Spleen (tissue), 11 donors: ENCODE measurements at regions not wholly inside any gene's neighbourhood (a gene's known extent, or its start where the extent isn't known, plus 50 kb on each side); places are given as distances from the start of the nearest gene placed in this dataset.
A peak's percentile ranks its signal among the peaks of the same experiment; 100 is the strongest.

Source experiments
- DNase-seq: peaks from one replicate; pipeline ENCODE4 v3.0.0-alpha.2; 2020
- H3K27ac ChIP-seq, 8 donors: fragments of 200-600 bp; sonication (generic) in 7 of 8; 1 replicate in 4 of 8; 2 replicates in 4 of 8; pipeline versions ENCODE4 v1.5.0 to v1.8.0; 2016 to 2021; ENCODE audit warnings: inconsistent platforms in 4 of 8, mild to moderate bottlenecking in 4 of 8, moderate library complexity in 1 of 8
- H3K27me3 ChIP-seq, 7 donors: fragments of 200-600 bp; sonication (generic) in 6 of 7; replicated peaks in 1 of 7; 1 replicate in 4 of 7; 2 replicates in 3 of 7; pipeline versions ENCODE4 v1.5.0 to v1.8.0; 2016 to 2021; ENCODE audit warnings: inconsistent platforms in 3 of 7, mild to moderate bottlenecking in 1 of 7
- H3K36me3 ChIP-seq, 6 donors: fragments of 200-600 bp; sonication (generic) in 5 of 6; 1 replicate in 4 of 6; 2 replicates in 2 of 6; pipeline versions ENCODE4 v1.5.0 to v1.8.0; 2016 to 2021; ENCODE audit warnings: inconsistent platforms in 2 of 6
- H3K4me1 ChIP-seq, 6 donors: fragments of 200-600 bp; sonication (generic) in 5 of 6; 1 replicate in 3 of 6; 2 replicates in 3 of 6; pipeline versions ENCODE4 v1.5.0 to v1.8.0; 2016 to 2021; ENCODE audit warnings: inconsistent platforms in 3 of 6
- H3K4me3 ChIP-seq, 8 donors: fragments of 200-600 bp; sonication (generic) in 7 of 8; 1 replicate in 4 of 8; 2 replicates in 4 of 8; pipeline versions ENCODE4 v1.5.0 to v1.8.0; 2016 to 2021; ENCODE audit warnings: inconsistent platforms in 4 of 8, mild to moderate bottlenecking in 4 of 8, moderate library complexity in 2 of 8
- H3K9me3 ChIP-seq, 8 donors: fragments of 200-600 bp; sonication (generic) in 7 of 8; 1 replicate in 4 of 8; 2 replicates in 4 of 8; pipeline versions ENCODE4 v1.5.0 to v1.8.0; 2016 to 2021; ENCODE audit warnings: inconsistent platforms in 4 of 8
- POLR2A ChIP-seq, 3 donors: fragments of 450-650 bp; IDR thresholded peaks; one replicate each; pipeline ENCODE4 v1.5.1; 2017; ENCODE audit warnings: antibody characterized with exemption in 3 of 3, mild to moderate bottlenecking in 1 of 3
- POLR2AphosphoS5 ChIP-seq, 3 donors: sonication (generic); formaldehyde crosslinking; IDR thresholded peaks; one replicate each; pipeline ENCODE4 v1.5.1; 2017; ENCODE audit warnings: antibody characterized with exemption in 3 of 3
- WGBS, 5 donors: extraction: QIAGEN DNeasy Blood & Tissue Kit in 3 of 5; methylation state at CpG; one replicate each; pipeline versions ENCODE4 v1.1.5 to v1.1.7; 2013 to 2018; 5-methylcytosine and 5-hydroxymethylcytosine counted together
- intact Hi-C: fragments of 100-400 bp; cut with DNase I; formaldehyde crosslinking; loops from one replicate; pipeline ENCODE4 v1.15.0; 2023; ENCODE audit warnings: low total_unique reads
- TF ChIP-seq, protein P1 (sequence below), 11 experiments: fragments of 200-600 bp in 7 of 11; fragments of 450-650 bp in 4 of 11; sonication (generic) in 4 of 11; IDR thresholded peaks in 8 of 11; conservative IDR thresholded peaks in 3 of 11; 1 replicate in 7 of 11; 2 replicates in 4 of 11; pipeline versions ENCODE4 v1.4.0 to v1.8.0; 2016 to 2021; ENCODE audit warnings: antibody characterized with exemption in 11 of 11, inconsistent platforms in 4 of 11, mild to moderate bottlenecking in 1 of 11
- donor health status: healthy with polysubstance abuse.
- donor health status: DM: no; HTN: no; CAD: no; lungs with moderate emphysema.
- donor health status: DM: no; HTN: no; CAD: no.
- donor health status: Bipolar disorder and iron deficiency.
- donor health status: healthy.
- donor health status: DM: no; HTN: no; CAD: no.
- donor health status: DM: yes; HTN: yes; CAD: no.

DNA sequence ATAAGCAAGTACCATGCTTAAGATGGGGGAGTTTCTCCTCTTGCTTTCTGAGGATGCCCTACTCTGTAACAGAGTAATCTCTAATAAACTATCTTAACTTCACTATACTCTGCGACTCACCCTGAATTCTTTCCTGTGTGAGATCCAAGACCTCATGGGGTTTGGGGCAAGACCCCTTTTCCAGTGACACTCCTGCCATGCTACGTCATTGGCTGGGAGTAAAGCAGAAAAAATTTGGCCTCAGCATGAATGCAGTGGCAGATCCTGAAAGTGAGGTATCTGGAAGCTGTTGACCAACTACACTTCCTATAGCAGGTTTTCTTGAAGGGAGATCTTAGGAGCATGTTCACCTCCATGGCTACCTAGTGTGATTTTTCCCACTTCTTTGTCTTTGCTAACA is 109.1 kb upstream of the MED14 start:
- TF ChIP-seq POLR2A (IDR thresholded peaks at IDR 0.05) (no peak), POLR2AphosphoS5 (IDR thresholded peaks at IDR 0.05) (no peak)
- TF ChIP-seq, protein P1, sequence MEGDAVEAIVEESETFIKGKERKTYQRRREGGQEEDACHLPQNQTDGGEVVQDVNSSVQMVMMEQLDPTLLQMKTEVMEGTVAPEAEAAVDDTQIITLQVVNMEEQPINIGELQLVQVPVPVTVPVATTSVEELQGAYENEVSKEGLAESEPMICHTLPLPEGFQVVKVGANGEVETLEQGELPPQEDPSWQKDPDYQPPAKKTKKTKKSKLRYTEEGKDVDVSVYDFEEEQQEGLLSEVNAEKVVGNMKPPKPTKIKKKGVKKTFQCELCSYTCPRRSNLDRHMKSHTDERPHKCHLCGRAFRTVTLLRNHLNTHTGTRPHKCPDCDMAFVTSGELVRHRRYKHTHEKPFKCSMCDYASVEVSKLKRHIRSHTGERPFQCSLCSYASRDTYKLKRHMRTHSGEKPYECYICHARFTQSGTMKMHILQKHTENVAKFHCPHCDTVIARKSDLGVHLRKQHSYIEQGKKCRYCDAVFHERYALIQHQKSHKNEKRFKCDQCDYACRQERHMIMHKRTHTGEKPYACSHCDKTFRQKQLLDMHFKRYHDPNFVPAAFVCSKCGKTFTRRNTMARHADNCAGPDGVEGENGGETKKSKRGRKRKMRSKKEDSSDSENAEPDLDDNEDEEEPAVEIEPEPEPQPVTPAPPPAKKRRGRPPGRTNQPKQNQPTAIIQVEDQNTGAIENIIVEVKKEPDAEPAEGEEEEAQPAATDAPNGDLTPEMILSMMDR (IDR thresholded peaks at IDR 0.05 in 8 of 11, conservative IDR thresholded peaks at IDR 0.05 in 3 of 11): no peak
- no peak overlapping the region for H3K4me3 ChIP-seq
- intact Hi-C loops: no loop called here
- peaks cover 4 to 45% (median 27%) of the 10 kb centered on the region in 8 donors for H3K9me3 ChIP-seq
- no peaks in the 10 kb centered on the region for H3K36me3 ChIP-seq
- DNase-seq: no peak
- 69 to 89% (median 84%) methylated on average over 2 of the region's 2 CpGs for whole genome bisulfite sequencing, 5 donors
- H3K27ac ChIP-seq: no peak overlapping the region
- H3K27me3 ChIP-seq: peaks cover 0 to 20% (median 0%) of the 10 kb centered on the region in 7 donors
- no peaks in the 10 kb centered on the region for H3K4me1 ChIP-seq

DNA sequence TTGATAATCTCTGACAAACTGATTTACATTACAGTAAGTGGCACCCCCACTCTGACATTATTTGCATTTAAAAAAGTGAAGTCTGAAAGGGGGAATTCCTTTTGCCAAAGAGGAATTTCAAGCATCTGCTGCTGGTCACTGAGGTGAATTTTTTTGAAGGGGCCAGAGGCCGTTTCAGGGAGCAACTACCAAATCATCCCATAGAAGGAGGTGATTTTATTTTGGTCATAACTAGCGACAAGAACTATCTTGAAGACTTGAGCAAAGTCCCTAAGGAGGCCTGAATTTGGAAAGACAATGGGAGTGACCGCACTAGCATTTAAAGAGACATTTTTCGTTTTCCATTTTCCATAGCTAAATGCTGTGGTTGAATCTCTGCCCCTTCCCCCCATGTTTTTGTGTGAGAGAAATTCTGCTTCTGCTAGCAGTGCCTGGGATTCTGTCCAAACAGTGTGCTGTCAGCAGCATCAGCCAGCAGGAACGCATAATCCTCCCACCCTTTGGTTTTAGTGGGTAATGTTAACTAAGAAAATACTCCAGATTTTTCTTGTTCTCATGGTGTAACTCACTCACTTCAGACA is 110.1 kb upstream of the MED14 start:
- DNase-seq: no peak
- intact Hi-C loops: no loop called here
- H3K27ac ChIP-seq: peak overlapping the region in 1 of 8 donors; percentile 21

DNA sequence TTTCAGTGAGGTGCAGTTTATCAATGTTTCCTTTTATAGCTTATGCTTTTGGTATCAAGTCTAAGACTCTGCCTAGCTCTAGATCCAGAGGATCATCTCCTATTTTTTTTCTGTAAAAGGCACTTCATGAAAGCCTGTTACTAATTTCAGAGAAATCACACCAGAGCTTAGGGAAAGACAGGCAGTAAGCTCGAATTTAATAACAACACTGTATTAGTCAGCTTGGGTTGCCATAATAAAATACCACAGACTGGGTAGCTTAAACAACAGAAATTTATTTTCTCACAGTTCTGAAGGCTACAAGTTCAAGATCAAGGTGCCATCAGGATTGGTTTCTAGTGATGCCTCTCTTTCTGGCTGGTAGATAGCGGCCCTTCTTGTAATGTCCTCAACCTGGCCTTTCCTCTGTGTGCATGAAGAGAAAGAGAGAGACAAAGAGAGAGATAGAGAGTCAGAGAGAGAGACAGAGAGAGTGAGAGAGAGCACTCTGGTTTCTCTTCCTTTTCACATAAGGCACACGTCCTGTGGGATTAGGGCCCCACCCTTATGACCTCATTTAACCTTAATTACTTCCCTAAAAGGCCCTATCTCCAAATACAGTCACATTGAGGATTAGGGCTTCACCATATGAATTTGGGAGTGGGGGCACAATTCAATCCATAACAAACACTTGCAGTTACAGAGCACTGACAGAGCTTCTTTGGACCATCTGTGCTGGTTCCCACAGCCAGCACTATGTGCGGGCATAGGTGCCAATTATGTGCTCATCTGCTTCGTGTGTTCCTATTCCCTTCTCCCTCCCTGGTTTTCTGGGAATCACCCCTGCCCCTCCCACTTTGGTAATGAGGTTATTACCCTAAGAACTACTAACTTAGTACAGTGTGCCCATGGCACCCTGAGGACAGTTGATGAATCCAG is 114.8 kb upstream of the MED14 start:
- TF ChIP-seq, protein P1 (IDR thresholded peaks at IDR 0.05 in 8 of 11, conservative IDR thresholded peaks at IDR 0.05 in 3 of 11): no peak
- TF ChIP-seq POLR2AphosphoS5 (IDR thresholded peaks at IDR 0.05): no peak
- no peak for TF ChIP-seq POLR2A (IDR thresholded peaks at IDR 0.05)
- DNase-seq: no peak
- Histone ChIP-seq H3K27ac (no peak overlapping the region), H3K4me3 (no peak overlapping the region), H3K9me3 (peaks cover 0 to 9% (median 0%) of the 10 kb centered on the region in 8 donors), H3K36me3 (no peaks in the 10 kb centered on the region), H3K27me3 (peaks cover 0 to 18% (median 0%) of the 10 kb centered on the region in 7 donors), H3K4me1 (no peaks in the 10 kb centered on the region)
- 69 to 83% (median 73%) methylated on average over 5 of the region's 5 CpGs for WGBS, 5 donors
- intact Hi-C loops: no loop called here

More for the DNA sequence above, 110.1 kb upstream of the MED14 start:
- no peak overlapping the region for H3K4me3 ChIP-seq
- H3K9me3 ChIP-seq: peaks cover 4 to 43% (median 20%) of the 10 kb centered on the region in 8 donors
- no peaks in the 10 kb centered on the region for H3K4me1 ChIP-seq
- 32 to 74% (median 59%) methylated on average over 5 of the region's 5 CpGs for WGBS, 5 donors
- H3K27me3 ChIP-seq: peaks cover 0 to 20% (median 0%) of the 10 kb centered on the region in 7 donors
- no peaks in the 10 kb centered on the region for H3K36me3 ChIP-seq
- TF ChIP-seq, protein P1 (IDR thresholded peaks at IDR 0.05 in 8 of 11, conservative IDR thresholded peaks at IDR 0.05 in 3 of 11): no peak
- TF ChIP-seq POLR2AphosphoS5 (IDR thresholded peaks at IDR 0.05) (no peak), POLR2A (IDR thresholded peaks at IDR 0.05) (no peak)

DNA sequence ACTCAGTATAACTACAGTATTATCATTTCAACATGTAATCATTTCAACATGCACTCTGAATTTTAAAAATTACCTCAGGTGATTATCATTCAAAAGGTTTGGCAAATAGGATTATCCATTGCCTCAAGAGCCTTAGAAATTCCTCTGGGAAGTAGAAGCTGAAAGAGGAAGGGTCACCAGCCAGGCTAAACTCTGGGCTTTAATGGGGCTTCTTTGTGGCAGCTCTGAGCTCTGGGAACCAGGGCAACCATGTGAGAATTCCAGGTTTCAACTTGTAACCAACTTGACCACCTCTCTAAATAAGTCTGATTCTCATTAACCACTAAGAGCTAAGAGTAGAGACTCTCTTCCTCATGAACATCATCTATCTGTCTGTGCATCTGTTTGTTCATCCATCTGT is 117.2 kb upstream of the MED14 start:
- no peak overlapping the region for H3K27ac ChIP-seq
- intact Hi-C loops: no loop called here

More for the DNA sequence above, 117.2 kb upstream of the MED14 start:
- H3K27me3 ChIP-seq: peaks cover 0 to 7% (median 0%) of the 10 kb centered on the region in 7 donors
- TF ChIP-seq, protein P1 (IDR thresholded peaks at IDR 0.05 in 8 of 11, conservative IDR thresholded peaks at IDR 0.05 in 3 of 11): no peak
- no peak for TF ChIP-seq POLR2A (IDR thresholded peaks at IDR 0.05)
- no peak for TF ChIP-seq POLR2AphosphoS5 (IDR thresholded peaks at IDR 0.05)
- H3K36me3 ChIP-seq: no peaks in the 10 kb centered on the region
- H3K4me3 ChIP-seq: no peak overlapping the region
- peaks cover 0 to 9% (median 0%) of the 10 kb centered on the region in 8 donors for H3K9me3 ChIP-seq
- no peak for DNase-seq
- H3K4me1 ChIP-seq: no peaks in the 10 kb centered on the region
